Endothelial cell of umbilical vein (primary cell): ENCODE measurements at regions not wholly inside any gene's neighbourhood (a gene's known extent, or its start where the extent isn't known, plus 50 kb on each side); places are given as distances from the start of the nearest gene placed in this dataset.

ENCODE experiments used
- BruUV-seq: library from RNA; stranded (reverse); fragments of 400-500 nt; replicated peaks from 2 replicates; lab custom pipeline; 2021; lab: Mats Ljungman, UMichigan
- CTCF ChIA-PET: fragments of 300-600, 350-600 bp; sonication (Branson Sonifier 250); formaldehyde crosslinking; loops from one replicate; lab custom pipeline; 2021; ENCODE audit warnings: antibody characterized with exemption, inconsistent platforms; lab: Charles Lee
- POLR2A ChIA-PET: fragments of 300-600, 350-600 bp; sonication (Branson Sonifier 250); formaldehyde crosslinking; loops from one replicate; lab custom pipeline; 2021; ENCODE audit warnings: antibody characterized with exemption, inconsistent platforms; lab: Charles Lee
- DNase-seq: peaks from one replicate; pipeline ENCODE4 v3.0.0-alpha.2; 2011; ENCODE audit warnings: low read depth, low spot score
- FAIRE-seq: peaks from 2 replicates; lab custom pipeline; 2011; peaks lifted over from hg19 to GRCh38; lab: Jason Lieb, UNC
- H2AFZ ChIP-seq: 2 replicates; pipeline ENCODE4 v1.6.0; 2012; ENCODE audit warnings: low read depth, low read length, control low read depth, inconsistent platforms
- H3K27ac ChIP-seq: 2 replicates; pipeline ENCODE4 v1.5.1; 2011; ENCODE audit warnings: low read depth, mild to moderate bottlenecking, control low read depth, low read length, moderate library complexity; ENCODE audit not compliant: insufficient read depth
- H3K27me3 ChIP-seq, 2 experiments: 2 replicates each; pipeline versions ENCODE4 v1.6.0 to v1.6.1; 2011; ENCODE audit warnings: low read length in 2 of 2, mixed read lengths in 1 of 2; ENCODE audit not compliant: control insufficient read depth in 2 of 2, insufficient read depth in 2 of 2
- H3K36me3 ChIP-seq, 2 experiments: 2 replicates in 1 of 2; 3 replicates in 1 of 2; pipeline ENCODE4 v1.5.1; 2011; ENCODE audit warnings: low read length in 2 of 2, mild to moderate bottlenecking in 1 of 2, moderate library complexity in 1 of 2; ENCODE audit not compliant: control insufficient read depth in 2 of 2, insufficient read depth in 2 of 2; ENCODE audit errors: extremely low read depth in 1 of 2
- H3K4me1 ChIP-seq: 3 replicates; pipeline ENCODE4 v1.5.1; 2011; ENCODE audit warnings: mild to moderate bottlenecking, low read length; ENCODE audit not compliant: control insufficient read depth, insufficient read depth; ENCODE audit errors: extremely low read depth
- H3K4me2 ChIP-seq: 2 replicates; pipeline ENCODE4 v1.6.1; 2011; ENCODE audit warnings: low read length, control low read depth, mixed read lengths; ENCODE audit not compliant: insufficient read depth
- H3K4me3 ChIP-seq, 3 experiments: fragments of 200-600 bp in 1 of 3; sonication (generic), shearing (Covaris generic) in 1 of 3; replicated peaks in 1 of 3; 2 replicates each; pipeline ENCODE4 v1.5.1; 2011 to 2016; ENCODE audit warnings: control low read depth in 3 of 3, low read length in 3 of 3, mild to moderate bottlenecking in 2 of 3, inconsistent platforms in 1 of 3, low read depth in 1 of 3, moderate library complexity in 1 of 3; ENCODE audit not compliant: insufficient read depth in 1 of 3
- H3K79me2 ChIP-seq: 2 replicates; pipeline ENCODE4 v1.6.0; 2012; ENCODE audit warnings: low read length, inconsistent platforms; ENCODE audit not compliant: control insufficient read depth, insufficient read depth
- H3K9ac ChIP-seq: replicated peaks from 2 replicates; pipeline ENCODE3; 2011; ENCODE audit warnings: low read length, control low read depth; ENCODE audit not compliant: insufficient read depth; ENCODE audit errors: extremely low read depth
- H3K9me1 ChIP-seq: replicated peaks from 3 replicates; pipeline ENCODE4 v1.6.0; 2011; ENCODE audit warnings: mild to moderate bottlenecking, low read length; ENCODE audit not compliant: control insufficient read depth, insufficient read depth; ENCODE audit errors: extremely low read depth
- H3K9me3 ChIP-seq: replicated peaks from 2 replicates; pipeline ENCODE4 v1.5.1; 2012; ENCODE audit warnings: low read length, inconsistent platforms; ENCODE audit not compliant: control insufficient read depth, insufficient read depth
- H4K20me1 ChIP-seq: replicated peaks from 2 replicates; pipeline ENCODE3; 2011; ENCODE audit warnings: mild to moderate bottlenecking, low read length; ENCODE audit not compliant: control insufficient read depth, insufficient read depth; ENCODE audit errors: extremely low read depth
- CTCF ChIP-seq, 2 donors: IDR thresholded peaks; 1 replicate in 1 of 2; 2 replicates in 1 of 2; pipeline ENCODE4 v1.5.1; 2011; ENCODE audit warnings: low read length in 2 of 2, mild to moderate bottlenecking in 2 of 2, moderate library complexity in 2 of 2, control low read depth in 1 of 2, inconsistent platforms in 1 of 2, low read depth in 1 of 2; ENCODE audit not compliant: insufficient read depth in 1 of 2; ENCODE audit errors: extremely low read depth in 1 of 2
- EZH2 ChIP-seq: IDR thresholded peaks from 2 replicates; pipeline ENCODE4 v1.6.1; 2012; ENCODE audit warnings: borderline replicate concordance, low read depth, mild to moderate bottlenecking, moderate library complexity, low read length, inconsistent platforms; ENCODE audit not compliant: severe bottlenecking
- FOS ChIP-seq: IDR thresholded peaks from 2 replicates; pipeline ENCODE4 v1.6.1; 2011; ENCODE audit warnings: mild to moderate bottlenecking, low read length, moderate library complexity, borderline replicate concordance; ENCODE audit not compliant: insufficient read depth
- GATA2 ChIP-seq: IDR thresholded peaks from 2 replicates; pipeline ENCODE4 v1.7.0; 2011; ENCODE audit warnings: low read depth, mild to moderate bottlenecking, moderate library complexity, mixed read lengths, low read length; ENCODE audit not compliant: insufficient read length, insufficient read depth
- JUN ChIP-seq: IDR thresholded peaks from 2 replicates; pipeline ENCODE4 v1.6.1; 2011; ENCODE audit warnings: borderline replicate concordance, low read depth; ENCODE audit not compliant: insufficient read length, insufficient read depth
- MAX ChIP-seq: IDR thresholded peaks from 2 replicates; pipeline ENCODE4 v1.6.1; 2011; ENCODE audit not compliant: insufficient read depth, insufficient read length
- MYC ChIP-seq: IDR thresholded peaks from one replicate; pipeline ENCODE4 v1.6.1; 2011; ENCODE audit warnings: mild to moderate bottlenecking, low read depth, low read length
- POLR2A ChIP-seq: IDR thresholded peaks from 2 replicates; pipeline ENCODE4 v1.6.1; 2012; ENCODE audit warnings: low read depth, mild to moderate bottlenecking, control low read depth, low read length
- POLR2AphosphoS5 ChIP-seq: IDR thresholded peaks from 2 replicates; pipeline ENCODE4 v1.6.1; 2012; ENCODE audit warnings: low read depth, mild to moderate bottlenecking, control low read depth, low read length, moderate library complexity; ENCODE audit not compliant: insufficient read depth
- dilution Hi-C: fragments of 300-500 bp; cut with MboI; formaldehyde crosslinking; loops from one replicate; pipeline ENCODE4 v1.15.0; 2019; ENCODE audit warnings: low sequenced_read_pairs; ENCODE audit not compliant: extremely low pct_ligation_motif_present
- intact Hi-C: fragments of 100-400 bp; cut with micrococcal nuclease; formaldehyde crosslinking; loops from one replicate; pipeline ENCODE4 v1.10.0; 2022

- Histone ChIP-seq H3K9ac (peak overlapping the region; percentile 22), H4K20me1 (no peaks in the 10 kb centered on the region), H3K4me3 (no peak overlapping the region), H3K4me1 (peaks cover 6% of the 10 kb centered on the region), H3K9me3 (no peaks in the 10 kb centered on the region), H3K79me2 (no peaks in the 10 kb centered on the region), H3K27ac (no peak overlapping the region), H2AFZ (no peak overlapping the region), H3K27me3 (peaks cover 0 to 3% of the 10 kb centered on the region in 2 experiments), H3K9me1 (no peaks in the 10 kb centered on the region), H3K4me2 (no peak overlapping the region), H3K36me3 (no peaks in the 10 kb centered on the region)
- dilution Hi-C loops (no loop called here), intact Hi-C loops (no loop called here)
- POLR2A ChIA-PET = no interaction called here
- CTCF ChIA-PET = interaction anchor here (0.6 to 5.2 kb wide), 12 partner anchors 11 to 464 kb away, joined by 3 to 52 read pairs (median 5); partner anchors contain the start of genes CCT6A, CHCHD2, NIPSNAP2 and PSPH
- TF ChIP-seq EZH2 (no peak), POLR2AphosphoS5 (no peak), CTCF (IDR thresholded peaks at IDR 0.05; ENCODE audit: extremely low read depth in 1 of 2, insufficient read depth in 1 of 2, low read depth in 1 of 2, low read length in 2 of 2) (no peak), MAX (no peak), MYC (no peak), JUN (no peak), POLR2A (no peak), FOS (no peak), GATA2 (no peak)
- DNase-seq = no peak
- FAIRE-seq = no peak
- BruUV-seq = no TSS peak
Observed at GRCh38 chr7:55642266-55642665, 70.0 kb upstream of the VOPP1 start.
